ENCODE measurements at regions not wholly inside any gene's neighbourhood (a gene's known extent, or its start where the extent isn't known, plus 50 kb on each side); places are given as distances from the start of the nearest gene placed in this dataset.

DNA sequence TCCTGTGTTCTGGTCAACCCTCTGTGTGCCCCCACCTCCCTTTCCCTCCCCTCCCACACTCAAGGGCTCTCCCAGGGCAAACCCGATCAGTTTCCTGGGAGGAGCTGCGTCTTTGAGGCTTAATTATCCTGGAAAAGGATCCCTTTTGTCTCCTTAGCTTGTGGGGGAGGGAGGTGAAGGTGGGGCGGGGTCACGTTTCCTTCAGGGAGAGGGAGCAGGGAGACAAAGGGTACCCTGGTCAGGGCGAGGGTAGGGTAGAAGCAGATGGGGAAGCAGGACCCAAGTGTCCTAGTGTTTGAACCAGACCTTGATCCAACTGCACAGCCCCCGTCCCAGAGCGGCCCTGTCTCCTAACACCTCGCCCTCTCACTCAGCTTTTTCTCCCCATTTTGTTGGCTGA, 90.1 kb downstream of the HIF1AN start:
- WGBS (ENCODE audit: insufficient coverage): 15% methylated on average over 6 of the region's 8 CpGs
- Histone ChIP-seq H3K4me1 (ENCODE audit: control extremely low read depth in 1 of 4, control insufficient read depth in 4 of 4, insufficient read depth in 4 of 4, low read length in 3 of 4) (no peaks in the 10 kb centered on the region), H3K9me3 (ENCODE audit: control extremely low read depth in 1 of 5, control insufficient read depth in 4 of 5, insufficient read depth in 2 of 5, low read depth in 1 of 5, low read length in 4 of 5) (no peaks in the 10 kb centered on the region), H3K27ac (ENCODE audit: insufficient read depth in 1 of 2, low read depth in 1 of 2, low read length in 2 of 2, poor library complexity in 1 of 2, severe bottlenecking in 2 of 2) (no peak overlapping the region), H3K36me3 (ENCODE audit: control insufficient read depth in 4 of 4, insufficient read depth in 4 of 4, low read length in 3 of 4) (no peaks in the 10 kb centered on the region), H3K27me3 (replicated peaks in 2 of 5; ENCODE audit: control insufficient read depth in 4 of 5, insufficient read depth in 5 of 5, low read length in 4 of 5) (peaks cover 2 to 77% (median 19%) of the 10 kb centered on the region in 5 experiments), H3K4me3 (ENCODE audit: control insufficient read depth in 1 of 7, extremely low read depth in 1 of 7, insufficient read depth in 4 of 7, low read depth in 2 of 7, low read length in 6 of 7) (no peak overlapping the region)
- DNase-seq: no peak
- POLR2A ChIA-PET: no interaction called here
- CTCF ChIA-PET: interaction anchor here (1.0 kb wide), 1 partner anchor 245 kb away, joined by 3 read pairs; no protein-coding TSS in a partner anchor

GRCh38 chr10:100628061-100628460, 92.3 kb downstream of the HIF1AN start:
- Histone ChIP-seq H3K4me3 (ENCODE audit: control insufficient read depth in 1 of 7, extremely low read depth in 1 of 7, insufficient read depth in 4 of 7, low read depth in 2 of 7, low read length in 6 of 7) (no peak overlapping the region), H3K27ac (ENCODE audit: insufficient read depth in 1 of 2, low read depth in 1 of 2, low read length in 2 of 2, poor library complexity in 1 of 2, severe bottlenecking in 2 of 2) (no peak overlapping the region), H3K4me1 (ENCODE audit: control extremely low read depth in 1 of 4, control insufficient read depth in 4 of 4, insufficient read depth in 4 of 4, low read length in 3 of 4) (no peaks in the 10 kb centered on the region), H3K36me3 (ENCODE audit: control insufficient read depth in 4 of 4, insufficient read depth in 4 of 4, low read length in 3 of 4) (no peaks in the 10 kb centered on the region), H3K27me3 (replicated peaks in 2 of 5; ENCODE audit: control insufficient read depth in 4 of 5, insufficient read depth in 5 of 5, low read length in 4 of 5) (peaks cover 4 to 74% (median 16%) of the 10 kb centered on the region in 5 experiments), H3K9me3 (ENCODE audit: control extremely low read depth in 1 of 5, control insufficient read depth in 4 of 5, insufficient read depth in 2 of 5, low read depth in 1 of 5, low read length in 4 of 5) (no peaks in the 10 kb centered on the region)
- ChIA-PET POLR2A (no interaction called here), CTCF (no interaction called here)
- WGBS (ENCODE audit: insufficient coverage): 78% methylated on average over 1 of the region's 10 CpGs
- DNase-seq: no peak

DNA sequence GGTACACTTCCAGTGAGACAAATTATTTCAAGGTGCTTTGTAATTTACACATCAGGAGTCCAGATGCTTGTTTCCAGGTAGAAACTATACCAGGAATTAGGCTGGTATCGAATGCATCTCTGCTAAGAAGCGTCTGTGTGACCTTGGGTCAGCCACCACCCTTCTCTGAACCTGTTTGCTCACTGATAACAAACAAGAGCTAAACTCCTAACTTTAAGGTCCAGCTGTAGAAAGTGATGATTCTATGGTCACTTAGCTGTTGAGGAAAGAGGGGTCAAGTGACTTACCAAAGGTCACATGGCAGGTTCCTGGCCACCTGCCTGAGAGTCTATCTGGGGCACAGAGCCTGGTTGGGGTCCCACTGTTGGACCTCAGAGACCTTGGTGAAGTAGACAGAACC, 95.4 kb downstream of the HIF1AN start:
- ChIA-PET CTCF (interaction anchor here (1.3 kb wide), 1 partner anchor 9 kb away, joined by 3 read pairs; no protein-coding TSS in a partner anchor), POLR2A (no interaction called here)
- DNase-seq: no peak
- H3K27me3 ChIP-seq (replicated peaks in 2 of 5; ENCODE audit: control insufficient read depth in 4 of 5, insufficient read depth in 5 of 5, low read length in 4 of 5): peaks cover 4 to 62% (median 13%) of the 10 kb centered on the region in 5 experiments
- no peaks in the 10 kb centered on the region for H3K9me3 ChIP-seq (ENCODE audit: control extremely low read depth in 1 of 5, control insufficient read depth in 4 of 5, insufficient read depth in 2 of 5, low read depth in 1 of 5, low read length in 4 of 5)
- 83% methylated on average over 1 of the region's 2 CpGs for WGBS (ENCODE audit: insufficient coverage)
- H3K36me3 ChIP-seq (ENCODE audit: control insufficient read depth in 4 of 4, insufficient read depth in 4 of 4, low read length in 3 of 4): no peaks in the 10 kb centered on the region
- H3K27ac ChIP-seq (ENCODE audit: insufficient read depth in 1 of 2, low read depth in 1 of 2, low read length in 2 of 2, poor library complexity in 1 of 2, severe bottlenecking in 2 of 2): no peak overlapping the region
- H3K4me1 ChIP-seq (ENCODE audit: control extremely low read depth in 1 of 4, control insufficient read depth in 4 of 4, insufficient read depth in 4 of 4, low read length in 3 of 4): no peaks in the 10 kb centered on the region
- no peak overlapping the region for H3K4me3 ChIP-seq (ENCODE audit: control insufficient read depth in 1 of 7, extremely low read depth in 1 of 7, insufficient read depth in 4 of 7, low read depth in 2 of 7, low read length in 6 of 7)

DNA sequence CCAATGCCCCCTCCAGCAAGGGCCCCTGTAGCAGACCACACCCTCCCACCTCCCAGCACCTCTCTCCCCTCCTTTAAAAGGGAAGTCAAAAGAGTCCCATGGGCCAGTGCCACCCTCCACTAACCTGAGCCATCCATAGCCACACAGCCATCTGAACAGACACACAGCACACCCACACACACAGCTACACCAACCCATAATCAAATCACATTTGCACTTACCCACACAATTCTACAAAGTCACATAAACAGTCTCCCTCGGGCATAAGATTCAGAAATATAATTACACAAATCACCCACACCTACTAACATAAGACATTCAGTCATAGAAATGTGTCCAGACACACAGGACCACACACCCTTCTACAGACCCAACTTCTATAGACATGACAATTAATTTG, 96.3 kb downstream of the HIF1AN start:
- Histone ChIP-seq H3K4me1 (ENCODE audit: control extremely low read depth in 1 of 4, control insufficient read depth in 4 of 4, insufficient read depth in 4 of 4, low read length in 3 of 4) (no peaks in the 10 kb centered on the region), H3K27ac (ENCODE audit: insufficient read depth in 1 of 2, low read depth in 1 of 2, low read length in 2 of 2, poor library complexity in 1 of 2, severe bottlenecking in 2 of 2) (no peak overlapping the region), H3K36me3 (ENCODE audit: control insufficient read depth in 4 of 4, insufficient read depth in 4 of 4, low read length in 3 of 4) (no peaks in the 10 kb centered on the region), H3K27me3 (replicated peaks in 2 of 5; ENCODE audit: control insufficient read depth in 4 of 5, insufficient read depth in 5 of 5, low read length in 4 of 5) (peaks cover 4 to 61% (median 11%) of the 10 kb centered on the region in 5 experiments), H3K4me3 (ENCODE audit: control insufficient read depth in 1 of 7, extremely low read depth in 1 of 7, insufficient read depth in 4 of 7, low read depth in 2 of 7, low read length in 6 of 7) (no peak overlapping the region), H3K9me3 (ENCODE audit: control extremely low read depth in 1 of 5, control insufficient read depth in 4 of 5, insufficient read depth in 2 of 5, low read depth in 1 of 5, low read length in 4 of 5) (no peaks in the 10 kb centered on the region)
- DNase-seq: no peak
- ChIA-PET CTCF (no interaction called here), POLR2A (no interaction called here)
- WGBS (ENCODE audit: insufficient coverage): 75% methylated on average over 1 of the region's 1 CpG

- WGBS (ENCODE audit: insufficient coverage): 82% methylated on average over 5 of the region's 5 CpGs
- H3K4me3 ChIP-seq (ENCODE audit: control insufficient read depth in 1 of 7, extremely low read depth in 1 of 7, insufficient read depth in 4 of 7, low read depth in 2 of 7, low read length in 6 of 7): no peak overlapping the region
- DNase-seq: no peak
- ChIA-PET CTCF (interaction anchor here (1.4 kb wide), 1 partner anchor 15 kb away, joined by 4 read pairs; no protein-coding TSS in a partner anchor), POLR2A (no interaction called here)
- no peak overlapping the region for H3K27ac ChIP-seq (ENCODE audit: insufficient read depth in 1 of 2, low read depth in 1 of 2, low read length in 2 of 2, poor library complexity in 1 of 2, severe bottlenecking in 2 of 2)
- H3K27me3 ChIP-seq (replicated peaks in 2 of 5; ENCODE audit: control insufficient read depth in 4 of 5, insufficient read depth in 5 of 5, low read length in 4 of 5): peaks cover 2 to 65% (median 19%) of the 10 kb centered on the region in 5 experiments
- H3K9me3 ChIP-seq (ENCODE audit: control extremely low read depth in 1 of 5, control insufficient read depth in 4 of 5, insufficient read depth in 2 of 5, low read depth in 1 of 5, low read length in 4 of 5): no peaks in the 10 kb centered on the region
- H3K4me1 ChIP-seq (ENCODE audit: control extremely low read depth in 1 of 4, control insufficient read depth in 4 of 4, insufficient read depth in 4 of 4, low read length in 3 of 4): no peaks in the 10 kb centered on the region
- H3K36me3 ChIP-seq (ENCODE audit: control insufficient read depth in 4 of 4, insufficient read depth in 4 of 4, low read length in 3 of 4): no peaks in the 10 kb centered on the region
Observed at GRCh38 chr10:100634034-100634433, 98.3 kb downstream of the HIF1AN start.

DNA sequence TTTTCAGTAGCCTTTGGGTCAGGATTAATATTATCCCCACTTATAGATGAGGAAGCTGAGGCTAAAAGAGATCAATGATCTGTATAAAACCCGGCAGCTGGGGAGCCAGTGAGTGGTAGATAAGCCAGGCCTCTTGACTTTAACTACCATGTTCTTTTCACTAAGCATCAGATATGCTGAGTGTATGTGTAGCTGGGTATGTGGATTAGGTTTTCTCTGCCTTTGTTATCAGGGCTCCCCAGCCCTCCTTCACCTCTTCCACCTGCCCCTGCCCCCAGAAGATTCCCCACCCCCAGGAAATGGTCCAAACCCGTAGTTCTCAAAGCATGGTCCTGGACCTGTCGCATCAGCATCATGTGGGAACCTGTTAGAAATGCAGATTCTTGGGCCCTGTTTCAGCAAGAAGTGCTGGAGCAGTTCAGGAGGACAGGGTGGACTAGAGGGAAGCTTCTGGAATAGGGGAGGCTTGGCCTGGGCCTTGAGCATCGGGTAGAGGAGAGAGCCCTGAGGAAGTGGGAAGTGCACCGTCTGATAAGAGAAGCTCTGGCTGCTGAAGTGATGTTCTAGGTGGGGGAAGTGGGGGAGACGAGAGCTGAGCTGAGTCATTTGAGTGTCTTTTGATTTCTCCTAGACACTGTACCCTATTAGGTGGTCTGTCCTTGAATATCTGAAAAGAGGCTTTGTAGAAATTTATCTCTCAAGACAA, 101.3 kb downstream of the HIF1AN start:
- WGBS (ENCODE audit: insufficient coverage): 40% methylated on average over 4 of the region's 6 CpGs
- Histone ChIP-seq H3K27ac (ENCODE audit: insufficient read depth in 1 of 2, low read depth in 1 of 2, low read length in 2 of 2, poor library complexity in 1 of 2, severe bottlenecking in 2 of 2) (no peak overlapping the region), H3K9me3 (ENCODE audit: control extremely low read depth in 1 of 5, control insufficient read depth in 4 of 5, insufficient read depth in 2 of 5, low read depth in 1 of 5, low read length in 4 of 5) (peaks cover 0 to 3% (median 0%) of the 10 kb centered on the region in 5 experiments), H3K27me3 (replicated peaks in 2 of 5; ENCODE audit: control insufficient read depth in 4 of 5, insufficient read depth in 5 of 5, low read length in 4 of 5) (peaks cover 4 to 76% (median 31%) of the 10 kb centered on the region in 5 experiments), H3K4me3 (ENCODE audit: control insufficient read depth in 1 of 7, extremely low read depth in 1 of 7, insufficient read depth in 4 of 7, low read depth in 2 of 7, low read length in 6 of 7) (no peak overlapping the region), H3K36me3 (ENCODE audit: control insufficient read depth in 4 of 4, insufficient read depth in 4 of 4, low read length in 3 of 4) (no peaks in the 10 kb centered on the region), H3K4me1 (ENCODE audit: control extremely low read depth in 1 of 4, control insufficient read depth in 4 of 4, insufficient read depth in 4 of 4, low read length in 3 of 4) (no peaks in the 10 kb centered on the region)
- DNase-seq: peak in 2 of 3 donors; percentile 42 to 61
- ChIA-PET CTCF (interaction anchor here (0.5 to 2.2 kb wide), 10 partner anchors 19 to 556 kb away, joined by 3 to 12 read pairs (median 4); no protein-coding TSS in a partner anchor), POLR2A (interaction anchor here (0.5 kb wide), 1 partner anchor 413 kb away, joined by 7 read pairs; no protein-coding TSS in a partner anchor)

- H3K27ac ChIP-seq (ENCODE audit: insufficient read depth in 1 of 2, low read depth in 1 of 2, low read length in 2 of 2, poor library complexity in 1 of 2, severe bottlenecking in 2 of 2): no peak overlapping the region
- no peaks in the 10 kb centered on the region for H3K4me1 ChIP-seq (ENCODE audit: control extremely low read depth in 1 of 4, control insufficient read depth in 4 of 4, insufficient read depth in 4 of 4, low read length in 3 of 4)
- no peak overlapping the region for H3K4me3 ChIP-seq (ENCODE audit: control insufficient read depth in 1 of 7, extremely low read depth in 1 of 7, insufficient read depth in 4 of 7, low read depth in 2 of 7, low read length in 6 of 7)
- peaks cover 5 to 79% (median 36%) of the 10 kb centered on the region in 5 experiments for H3K27me3 ChIP-seq (replicated peaks in 2 of 5; ENCODE audit: control insufficient read depth in 4 of 5, insufficient read depth in 5 of 5, low read length in 4 of 5)
- H3K9me3 ChIP-seq (ENCODE audit: control extremely low read depth in 1 of 5, control insufficient read depth in 4 of 5, insufficient read depth in 2 of 5, low read depth in 1 of 5, low read length in 4 of 5): peaks cover 0 to 3% (median 0%) of the 10 kb centered on the region in 5 experiments
- ChIA-PET POLR2A (no interaction called here), CTCF (interaction anchor here (0.6 to 2.2 kb wide), 7 partner anchors 18 to 240 kb away, joined by 3 to 12 read pairs (median 4); no protein-coding TSS in a partner anchor)
- no peaks in the 10 kb centered on the region for H3K36me3 ChIP-seq (ENCODE audit: control insufficient read depth in 4 of 4, insufficient read depth in 4 of 4, low read length in 3 of 4)
- peak; percentile 40 to 48 (median 45) for DNase-seq
- WGBS (ENCODE audit: insufficient coverage): 12% methylated on average over 9 of the region's 9 CpGs
Observed at GRCh38 chr10:100637785-100638184, 102.0 kb downstream of the HIF1AN start.

Data from common myeloid progenitor, CD34-positive (primary cell).